BE2C (cell line): ENCODE measurements at regions not wholly inside any gene's neighbourhood (a gene's known extent, or its start where the extent isn't known, plus 50 kb on each side); places are given as distances from the start of the nearest gene placed in this dataset.

Experiments
- DNase-seq: peaks from one replicate; pipeline ENCODE4 v3.0.0-alpha.2; 2020
- H3K27me3 ChIP-seq: fragments of 250-450 bp; sonication (Bioruptor Pico); 2 replicates; pipeline ENCODE4 v1.5.1; 2020; ENCODE audit warnings: mild to moderate bottlenecking
- H3K36me3 ChIP-seq: fragments of 250-450 bp; sonication (Bioruptor Pico); 2 replicates; pipeline ENCODE4 v1.5.1; 2020; ENCODE audit warnings: mild to moderate bottlenecking
- H3K4me1 ChIP-seq: fragments of 250-450 bp; sonication (Bioruptor Pico); 2 replicates; pipeline ENCODE4 v1.5.1; 2020
- H3K4me3 ChIP-seq: 2 replicates; pipeline ENCODE4 v1.5.1; 2011; ENCODE audit warnings: low read depth, low read length
- H3K9me3 ChIP-seq: fragments of 250-450 bp; sonication (Bioruptor Pico); 2 replicates; pipeline ENCODE4 v1.5.1; 2020
- CTCF ChIP-seq: IDR thresholded peaks from 2 replicates; pipeline ENCODE4 v1.5.1; 2012; ENCODE audit warnings: mild to moderate bottlenecking, low read depth, low read length

GRCh38 chr6:170096803-170097504, 193.9 kb downstream of the DLL1 start:
- no peaks in the 10 kb centered on the region for H3K9me3 ChIP-seq
- H3K4me3 ChIP-seq = no peak overlapping the region
- no peaks in the 10 kb centered on the region for H3K27me3 ChIP-seq
- peaks cover 5% of the 10 kb centered on the region for H3K4me1 ChIP-seq
- H3K36me3 ChIP-seq = no peaks in the 10 kb centered on the region
- no peak for DNase-seq
- no peak for TF ChIP-seq CTCF

- Histone ChIP-seq H3K27me3 (no peaks in the 10 kb centered on the region), H3K9me3 (no peaks in the 10 kb centered on the region), H3K4me1 (peaks cover 5% of the 10 kb centered on the region), H3K36me3 (no peaks in the 10 kb centered on the region), H3K4me3 (no peak overlapping the region)
- peak; percentile 70 for DNase-seq
- TF ChIP-seq CTCF = no peak
Measured at GRCh38 chr6:170096191-170096802, 194.6 kb downstream of the DLL1 start.

- Histone ChIP-seq H3K4me1 (peaks cover 5% of the 10 kb centered on the region), H3K4me3 (no peak overlapping the region), H3K27me3 (no peaks in the 10 kb centered on the region), H3K9me3 (no peaks in the 10 kb centered on the region), H3K36me3 (no peaks in the 10 kb centered on the region)
- DNase-seq = no peak
- TF ChIP-seq CTCF = no peak
Measured at GRCh38 chr6:170095273-170095981, 195.5 kb downstream of the DLL1 start.

- no peak for DNase-seq
- H3K4me3 ChIP-seq = no peak overlapping the region
- no peaks in the 10 kb centered on the region for H3K9me3 ChIP-seq
- TF ChIP-seq CTCF = no peak
- no peaks in the 10 kb centered on the region for H3K36me3 ChIP-seq
- peaks cover 5% of the 10 kb centered on the region for H3K4me1 ChIP-seq
- no peaks in the 10 kb centered on the region for H3K27me3 ChIP-seq
Measured at GRCh38 chr6:170094686-170095272, 196.1 kb downstream of the DLL1 start.

GRCh38 chr6:170093658-170094596, 197.0 kb downstream of the DLL1 start:
- TF ChIP-seq CTCF = no peak
- H3K4me1 ChIP-seq = peaks cover 5% of the 10 kb centered on the region
- no peak overlapping the region for H3K4me3 ChIP-seq
- no peaks in the 10 kb centered on the region for H3K36me3 ChIP-seq
- no peaks in the 10 kb centered on the region for H3K27me3 ChIP-seq
- no peaks in the 10 kb centered on the region for H3K9me3 ChIP-seq
- no peak for DNase-seq
